ENCODE measurements at regions not wholly inside any gene's neighbourhood (a gene's known extent, or its start where the extent isn't known, plus 50 kb on each side); places are given as distances from the start of the nearest gene placed in this dataset.

- no peak for DNase-seq (ENCODE audit: low spot score)
- no peak for TF ChIP-seq CTCF (IDR thresholded peaks at IDR 0.05; ENCODE audit: borderline replicate concordance, control extremely low read depth, extremely low read depth, insufficient read depth, missing control alignments)
- in situ Hi-C loops (cut with MboI; ENCODE audit: low sequenced_read_pairs, unreplicated experiment), result no loop called here
Measured at GRCh38 chr4:13219971-13220370, 264.2 kb downstream of the RAB28 start.

- DNase-seq (ENCODE audit: low spot score), result no peak
- no peak for TF ChIP-seq CTCF (IDR thresholded peaks at IDR 0.05; ENCODE audit: borderline replicate concordance, control extremely low read depth, extremely low read depth, insufficient read depth, missing control alignments)
- in situ Hi-C loops (cut with MboI; ENCODE audit: low sequenced_read_pairs, unreplicated experiment), result no loop called here
Measured at GRCh38 chr4:13218326-13218958, 265.7 kb downstream of the RAB28 start.

- DNase-seq (ENCODE audit: low spot score), result no peak
- in situ Hi-C loops (cut with MboI; ENCODE audit: low sequenced_read_pairs, unreplicated experiment), result no loop called here
- TF ChIP-seq CTCF (IDR thresholded peaks at IDR 0.05; ENCODE audit: borderline replicate concordance, control extremely low read depth, extremely low read depth, insufficient read depth, missing control alignments), result no peak
Measured at GRCh38 chr4:13215560-13215959, 268.6 kb downstream of the RAB28 start.

- DNase-seq (ENCODE audit: low spot score), result no peak
Measured at GRCh38 chr4:13212936-13213335, 271.2 kb downstream of the RAB28 start.

GRCh38 chr4:13209600-13209999, 274.5 kb downstream of the RAB28 start:
- TF ChIP-seq CTCF (IDR thresholded peaks at IDR 0.05; ENCODE audit: borderline replicate concordance, control extremely low read depth, extremely low read depth, insufficient read depth, missing control alignments), result no peak
- DNase-seq (ENCODE audit: low spot score), result no peak
- in situ Hi-C loops (cut with MboI; ENCODE audit: low sequenced_read_pairs, unreplicated experiment), result no loop called here

More at GRCh38 chr4:13212936-13213335, 271.2 kb downstream of the RAB28 start:
- in situ Hi-C loops (cut with MboI; ENCODE audit: low sequenced_read_pairs, unreplicated experiment), result no loop called here
- TF ChIP-seq CTCF (IDR thresholded peaks at IDR 0.05; ENCODE audit: borderline replicate concordance, control extremely low read depth, extremely low read depth, insufficient read depth, missing control alignments), result no peak

- DNase-seq (ENCODE audit: low spot score), result no peak
- in situ Hi-C loops (cut with MboI; ENCODE audit: low sequenced_read_pairs, unreplicated experiment), result no loop called here
- no peak for TF ChIP-seq CTCF (IDR thresholded peaks at IDR 0.05; ENCODE audit: borderline replicate concordance, control extremely low read depth, extremely low read depth, insufficient read depth, missing control alignments)
Measured at GRCh38 chr4:13208558-13209193, 275.5 kb downstream of the RAB28 start.

All from GM13976 (cell line).